ENCODE measurements at regions not wholly inside any gene's neighbourhood (a gene's known extent, or its start where the extent isn't known, plus 50 kb on each side); places are given as distances from the start of the nearest gene placed in this dataset.
"Not testable (repeated sequence)": the region's sequence is repeated elsewhere in the genome, so short reads cannot be mapped to it uniquely, and the experiment has no call there.

DNA sequence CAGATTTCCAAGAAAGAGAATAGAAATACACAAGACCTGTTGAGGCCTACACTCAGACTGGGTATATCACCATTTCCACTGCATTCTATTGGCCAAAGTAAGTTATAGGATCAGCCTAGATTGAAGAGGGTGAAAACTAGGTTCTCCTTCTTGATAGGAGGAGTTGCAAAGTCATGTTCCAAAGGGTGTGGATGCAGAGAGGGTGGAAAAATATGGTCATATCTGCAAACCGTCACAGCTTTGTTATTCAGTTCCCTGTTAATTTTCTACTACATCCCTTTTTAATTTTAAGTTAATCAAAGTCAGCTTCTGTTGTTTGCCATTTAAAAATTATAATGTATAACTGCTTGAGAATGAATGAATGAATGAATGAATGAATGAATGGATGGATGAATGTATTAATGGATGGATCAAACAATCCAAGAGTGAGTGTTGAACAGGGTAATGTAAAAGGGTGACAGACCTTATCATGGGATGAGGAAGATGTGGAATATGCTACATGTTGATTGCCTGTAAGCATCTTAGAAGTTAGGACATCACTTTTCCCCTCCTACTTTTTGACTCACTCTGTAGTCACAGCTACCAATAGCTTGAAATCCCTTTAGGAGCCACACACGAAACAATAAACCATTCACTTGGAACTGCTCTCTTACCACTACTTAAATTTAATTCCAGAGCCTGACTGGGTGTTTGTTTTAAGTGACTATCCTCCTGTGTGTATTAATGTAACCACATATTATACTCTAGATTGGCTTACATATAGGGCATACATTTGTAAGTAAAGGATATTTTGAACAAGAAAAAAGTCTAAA lies 121.5 kb downstream of the CCDC34 start:
- no peak for DNase-seq

DNA sequence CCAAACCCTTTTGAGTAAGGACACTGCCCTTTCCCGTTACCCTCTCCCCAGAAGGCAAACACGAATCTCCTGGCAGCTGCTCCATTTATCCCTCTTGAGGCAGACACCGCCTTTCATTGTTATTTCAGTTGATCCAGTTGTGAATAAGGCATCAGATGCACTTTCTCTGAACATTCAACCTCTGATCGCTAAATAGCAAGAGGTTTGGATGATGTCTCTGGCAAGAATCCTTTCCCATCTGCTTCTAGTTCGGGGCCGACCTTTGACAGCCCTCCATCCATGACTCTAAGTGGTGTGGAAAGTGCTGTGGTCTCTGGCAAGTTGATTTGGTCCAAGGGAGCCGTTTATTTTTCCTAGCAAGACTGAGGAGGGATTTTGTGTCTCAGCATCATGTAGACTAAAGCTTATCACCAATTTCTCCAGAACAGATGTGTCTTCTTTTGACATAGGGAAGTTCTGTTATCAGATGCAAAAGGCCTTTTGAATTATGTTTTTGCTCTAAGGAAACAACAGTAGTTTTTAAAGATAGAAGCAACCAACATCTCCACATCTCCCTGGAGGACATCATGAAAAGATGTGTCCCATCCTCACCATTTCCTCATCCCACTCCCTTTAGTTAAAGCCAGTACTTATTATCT lies 123.6 kb downstream of the CCDC34 start:
- no peak for DNase-seq

DNA sequence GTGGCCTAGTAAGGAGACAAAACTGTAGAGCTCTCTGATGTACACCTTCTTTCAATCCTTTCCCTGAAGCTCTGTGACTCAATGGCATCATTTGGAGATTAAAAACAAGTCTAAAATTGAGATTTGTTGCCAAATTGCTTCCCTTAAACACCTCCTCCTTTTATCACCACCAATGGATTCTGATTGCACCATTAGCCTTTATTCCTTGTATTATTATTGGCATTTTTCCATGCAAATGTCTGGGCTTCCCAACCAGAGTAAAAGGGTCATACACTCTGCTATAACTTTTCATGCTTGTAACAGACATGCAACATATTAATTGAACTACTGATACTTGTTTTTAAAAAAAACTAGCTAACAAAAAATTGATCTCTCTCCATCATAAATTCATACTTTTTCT lies 124.2 kb downstream of the CCDC34 start:
- no peak for DNase-seq

DNA sequence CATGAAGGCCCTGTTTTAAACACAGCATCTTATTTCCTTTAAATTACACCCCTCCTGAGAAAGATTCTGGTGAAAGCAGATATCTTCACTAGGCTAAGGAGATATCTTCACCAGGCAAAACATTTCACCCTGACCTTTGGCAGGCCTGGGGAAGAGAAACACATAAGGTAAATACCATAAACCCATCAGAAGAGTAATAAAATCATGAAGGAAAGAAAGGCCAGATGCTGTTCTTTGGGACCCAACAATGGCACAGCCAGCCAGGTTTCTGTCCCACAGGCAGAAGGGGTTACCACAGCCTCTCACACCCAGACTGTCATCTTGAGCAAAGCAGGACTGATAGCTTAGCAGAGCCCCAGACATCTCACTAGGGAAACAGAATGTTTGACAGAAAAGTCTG lies 125.4 kb downstream of the CCDC34 start:
- no peak for DNase-seq

DNA sequence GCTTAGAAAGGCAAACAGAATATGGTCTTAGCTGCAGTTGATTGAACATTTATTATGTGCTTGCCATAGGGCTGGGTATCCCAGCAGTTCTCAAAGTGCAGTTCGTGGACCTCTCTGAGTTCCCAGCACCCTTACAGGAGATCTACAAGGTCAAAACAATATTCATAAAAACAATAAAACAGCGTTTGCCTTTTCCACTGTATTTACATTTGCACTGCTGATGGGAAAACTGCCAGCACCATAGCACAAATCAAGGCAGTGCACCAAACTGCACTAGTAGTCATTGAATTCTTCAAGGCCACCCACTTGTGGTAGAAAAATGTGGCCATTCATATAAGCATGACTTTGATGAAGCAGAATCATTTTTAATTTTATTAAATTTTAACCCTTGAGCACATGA lies 128.1 kb downstream of the CCDC34 start:
- no peak for DNase-seq

DNA sequence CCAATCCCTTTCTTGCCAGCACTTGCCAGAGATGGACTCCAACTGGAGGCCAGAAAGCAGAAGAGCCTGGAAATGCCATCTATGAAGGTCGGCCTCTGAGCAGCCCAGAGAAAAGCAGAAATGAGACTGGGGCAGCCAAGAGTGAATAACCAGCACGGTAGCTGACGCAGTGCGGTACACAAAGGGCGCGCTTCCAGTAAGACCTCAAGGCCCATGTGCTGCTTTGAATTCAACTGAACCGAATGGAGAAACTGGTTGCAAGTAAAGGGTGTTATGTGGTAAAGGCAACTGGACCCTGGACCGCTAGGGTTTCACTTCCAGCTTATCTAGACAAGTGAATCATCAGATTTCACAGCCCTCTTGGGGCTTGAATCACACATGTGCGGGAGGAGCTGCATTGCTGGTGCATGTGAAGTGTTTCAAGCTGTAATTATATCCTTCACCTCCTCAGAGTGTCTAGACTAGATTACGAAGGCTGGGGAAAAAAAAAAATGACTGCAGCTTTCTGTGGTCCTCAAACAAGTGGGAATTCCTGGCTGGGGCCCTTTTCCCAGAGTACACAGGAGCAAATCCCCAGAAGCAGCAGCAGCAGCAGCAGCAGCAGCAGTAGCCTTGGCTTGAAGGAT lies 128.9 kb downstream of the CCDC34 start:
- DNase-seq = no peak

DNA sequence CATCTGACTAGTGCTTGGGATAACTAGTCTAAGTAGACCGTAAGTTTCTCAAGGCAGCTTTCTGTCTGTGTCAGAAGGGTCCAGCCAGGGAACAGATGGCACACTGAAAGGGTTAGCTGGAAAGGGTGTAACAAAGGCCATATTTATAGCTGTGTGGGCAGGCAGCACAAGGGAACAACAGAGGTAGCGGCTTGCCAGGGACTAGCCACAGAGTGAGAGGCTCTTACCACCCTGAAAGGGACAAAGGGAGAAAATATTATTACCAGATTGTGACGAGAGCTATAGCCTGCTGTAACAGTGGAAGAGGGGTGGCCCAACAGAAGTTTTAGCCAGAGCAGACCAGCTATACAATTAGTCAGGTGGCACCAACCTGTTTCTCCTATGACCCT lies 129.4 kb downstream of the CCDC34 start:
- DNase-seq = no peak

DNA sequence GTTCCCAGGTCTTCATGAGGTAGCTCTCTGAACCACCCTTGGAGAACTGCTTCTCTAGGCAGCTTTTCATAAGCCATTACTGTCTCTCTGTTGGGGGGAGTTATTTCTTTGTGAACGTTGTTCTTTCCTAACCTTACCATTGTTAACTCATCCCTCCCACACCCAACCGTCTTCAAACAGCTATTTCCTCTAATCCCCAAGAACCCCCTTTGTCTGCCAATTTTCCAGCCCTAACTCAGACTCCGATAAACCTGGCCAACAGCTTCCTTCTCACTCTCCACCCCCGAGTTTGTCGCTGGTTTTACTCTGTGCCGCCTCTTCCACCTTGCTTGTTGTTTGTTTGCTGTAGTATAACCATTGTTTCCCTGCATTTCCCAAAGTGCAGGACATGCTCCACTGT lies 131.5 kb downstream of the CCDC34 start:
- no peak for DNase-seq

DNA sequence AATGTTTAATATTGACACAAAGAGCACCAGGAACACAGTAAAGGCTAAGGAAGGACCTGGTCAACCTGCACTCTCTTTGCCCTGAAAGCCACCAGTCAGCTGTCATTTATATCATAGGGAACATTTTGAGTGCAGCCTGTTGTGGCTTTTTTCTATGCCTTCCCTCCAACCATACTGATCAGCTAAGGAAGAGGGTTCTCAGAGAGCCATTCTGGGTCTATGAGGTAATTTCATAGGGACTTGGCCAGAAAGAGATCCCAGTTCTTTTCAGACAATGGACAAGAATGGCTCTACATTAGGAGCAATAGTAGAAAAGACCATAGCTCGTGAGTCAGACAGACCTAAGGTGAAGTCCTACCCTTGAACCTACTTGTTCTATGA lies 132.8 kb downstream of the CCDC34 start:
- DNase-seq = no peak

DNA sequence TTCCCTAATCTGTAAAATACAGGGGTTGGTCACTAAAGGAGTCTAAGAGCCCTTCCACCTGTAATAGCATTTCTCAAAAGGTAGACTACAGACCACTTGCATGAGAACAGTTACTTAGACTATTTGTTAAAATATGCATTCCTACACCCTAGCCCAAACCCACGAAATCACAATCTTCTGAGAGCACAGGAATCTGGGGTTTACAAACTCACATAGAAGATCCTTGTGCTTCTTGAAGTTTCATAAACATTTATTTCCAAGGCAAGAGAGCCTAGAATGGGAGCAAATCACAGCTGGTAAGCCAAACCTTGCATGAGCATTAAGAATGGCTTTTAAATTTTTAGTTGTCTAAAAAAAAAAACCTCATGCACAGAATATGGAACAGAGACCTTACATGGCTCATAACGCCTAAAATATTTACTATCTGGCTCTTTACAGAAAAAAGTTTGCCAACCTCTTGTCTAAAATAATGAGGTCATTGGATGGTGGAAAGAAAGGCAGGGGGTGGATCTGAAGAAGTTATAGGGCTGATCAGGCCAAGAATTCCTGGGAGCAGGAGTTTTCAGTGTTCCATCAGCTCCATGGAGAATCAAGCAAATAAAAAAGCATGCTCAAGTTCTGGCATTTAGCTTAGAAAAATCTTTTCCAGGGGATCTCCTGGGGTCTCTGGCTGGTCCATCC lies 133.4 kb downstream of the CCDC34 start:
- DNase-seq = no peak

DNA sequence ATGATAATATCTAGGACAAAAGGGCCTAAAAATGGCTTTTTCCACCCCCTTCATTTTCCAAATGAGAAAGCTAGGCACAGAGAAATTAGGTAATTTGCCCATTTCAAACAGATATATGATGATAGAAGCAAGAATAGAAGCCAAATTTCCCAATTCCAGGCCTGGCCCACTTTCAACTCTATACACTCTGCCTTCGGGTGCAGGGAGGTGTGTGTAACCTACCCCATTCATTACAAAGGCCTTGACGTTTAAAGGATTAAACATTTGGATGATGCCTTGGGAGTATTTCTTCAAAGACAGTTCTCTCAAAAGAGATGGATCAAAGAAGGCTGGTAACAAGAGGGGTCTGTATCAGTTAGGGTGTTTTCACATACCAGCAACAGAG lies 134.1 kb downstream of the CCDC34 start:
- DNase-seq = no peak

DNA sequence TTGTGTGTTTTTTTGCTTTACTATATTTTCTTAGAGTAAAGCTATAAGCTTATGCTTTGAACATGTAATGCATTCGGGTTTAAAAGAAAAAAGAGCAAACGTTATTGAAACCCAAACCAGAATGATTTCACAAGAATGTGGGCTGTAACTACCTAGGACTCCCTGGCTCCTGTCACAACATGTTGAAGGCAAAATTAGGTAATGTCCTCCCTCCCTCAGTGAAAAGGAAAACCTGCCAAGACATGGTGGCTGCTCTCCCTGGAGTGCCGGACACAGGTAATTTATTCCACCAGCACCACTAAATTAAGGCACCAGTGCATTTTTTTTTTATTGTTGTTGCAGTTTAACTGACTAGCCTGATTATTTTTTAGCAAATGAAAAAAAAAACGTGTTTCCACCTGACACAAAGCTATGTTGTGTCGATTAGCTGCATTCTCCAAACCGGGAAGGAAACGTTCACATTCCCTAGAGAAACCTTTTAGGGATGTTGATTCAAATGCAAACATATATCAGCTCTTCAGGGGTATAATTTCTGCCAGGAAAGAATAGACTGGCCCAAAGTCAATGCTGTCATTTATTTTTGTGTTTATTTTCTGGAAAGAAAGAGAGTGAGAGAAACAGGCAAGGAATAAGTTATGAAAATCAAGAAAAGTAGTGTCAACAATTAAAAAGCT lies 134.6 kb downstream of the CCDC34 start:
- DNase-seq = no peak

DNA sequence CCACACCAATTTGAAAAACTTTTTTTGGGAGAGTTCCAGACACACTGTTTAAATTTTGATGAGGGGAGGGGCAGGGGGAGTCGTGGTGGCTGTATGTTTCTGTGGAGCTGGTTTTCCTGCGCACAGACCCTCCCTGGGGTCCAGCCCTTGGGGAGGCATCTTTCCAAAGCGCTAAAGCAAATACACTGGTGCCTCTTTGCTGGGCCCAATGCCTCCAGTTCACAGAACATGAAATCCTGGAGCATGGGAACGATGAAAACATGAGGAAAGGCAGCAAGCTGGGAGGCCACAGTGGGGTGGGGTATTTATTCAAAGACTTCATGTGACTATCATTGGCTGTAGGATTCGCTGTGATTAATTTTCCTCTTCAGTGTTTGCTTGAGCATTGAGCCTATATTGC lies 135.3 kb downstream of the CCDC34 start:
- no peak for DNase-seq

DNA sequence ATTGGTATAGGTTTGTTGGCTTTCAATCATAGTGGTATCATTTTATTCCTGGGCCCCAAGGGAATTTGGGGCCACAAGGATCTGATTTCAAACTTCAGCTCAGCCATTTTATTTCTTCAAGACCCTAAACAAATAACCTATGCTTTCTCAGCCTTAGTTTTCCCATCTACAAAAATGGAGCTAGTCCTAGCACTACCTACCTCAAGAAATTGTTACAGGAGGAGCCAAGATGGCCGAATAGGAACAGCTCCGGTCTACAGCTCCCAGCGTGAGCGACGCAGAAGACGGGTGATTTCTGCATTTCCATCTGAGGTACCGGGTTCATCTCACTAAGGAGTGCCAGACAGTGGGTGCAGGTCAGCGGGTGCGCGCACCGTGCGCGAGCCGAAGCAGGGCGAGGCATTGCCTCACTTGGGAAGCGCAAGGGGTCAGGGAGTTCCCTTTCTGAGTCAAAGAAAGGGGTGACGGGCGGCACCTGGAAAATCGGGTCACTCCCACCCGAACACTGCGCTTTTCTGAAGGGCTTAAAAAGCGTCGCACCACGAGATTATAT lies 143.5 kb downstream of the CCDC34 start:
- not testable (repeated sequence) for DNase-seq

DNA sequence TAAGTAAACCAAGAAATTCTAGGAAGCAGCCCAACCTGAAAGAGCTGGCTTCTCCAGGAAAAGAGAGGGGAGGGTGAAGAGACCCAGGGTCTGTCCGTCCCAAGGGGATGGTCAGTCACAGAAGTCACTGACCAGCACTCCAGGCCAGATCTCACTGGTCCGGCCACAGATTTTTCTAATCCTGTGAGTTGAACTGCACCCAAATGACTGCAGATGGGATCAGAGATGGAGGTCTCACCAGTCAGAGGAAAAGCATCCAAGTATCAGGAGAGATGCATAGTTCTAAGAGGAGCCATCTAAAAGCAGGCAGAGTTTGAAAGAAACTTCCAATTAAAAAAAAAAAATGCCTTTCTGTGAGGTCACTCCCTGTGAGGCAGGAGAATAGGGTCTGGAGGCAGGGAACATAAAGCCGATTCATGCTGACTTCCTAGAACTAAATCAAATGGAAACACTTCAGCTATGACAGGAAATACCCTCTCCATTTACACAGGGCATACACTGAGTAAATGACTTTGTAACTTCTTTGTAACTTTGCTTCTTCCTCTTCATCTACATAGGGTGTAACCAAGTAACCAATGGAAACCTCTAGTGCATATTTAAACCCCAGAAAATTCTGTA lies 144.5 kb downstream of the CCDC34 start:
- no peak for DNase-seq

DNA sequence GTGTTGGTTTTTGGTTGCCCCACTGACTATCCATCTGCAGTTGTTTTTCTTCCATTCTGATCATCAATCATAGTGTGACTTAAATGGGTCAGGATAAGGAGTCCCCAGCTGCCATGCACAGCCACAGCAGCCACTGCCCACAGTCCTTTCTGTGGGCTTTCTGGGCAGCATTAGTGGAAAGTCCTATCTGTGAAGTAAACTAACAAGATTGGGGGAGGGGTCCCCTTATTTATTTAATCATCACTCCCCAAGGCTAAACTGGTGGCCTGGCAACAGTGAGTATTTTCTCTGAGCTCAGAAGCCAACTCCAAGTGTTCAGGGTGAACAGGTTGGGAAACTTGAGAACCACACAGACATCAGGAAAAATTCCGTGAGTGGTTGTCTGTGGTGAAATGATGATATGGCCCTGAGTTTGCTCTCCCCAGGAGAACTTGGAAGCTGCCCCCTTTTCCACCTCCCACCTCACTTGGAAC lies 145.0 kb downstream of the CCDC34 start:
- DNase-seq = no peak

DNA sequence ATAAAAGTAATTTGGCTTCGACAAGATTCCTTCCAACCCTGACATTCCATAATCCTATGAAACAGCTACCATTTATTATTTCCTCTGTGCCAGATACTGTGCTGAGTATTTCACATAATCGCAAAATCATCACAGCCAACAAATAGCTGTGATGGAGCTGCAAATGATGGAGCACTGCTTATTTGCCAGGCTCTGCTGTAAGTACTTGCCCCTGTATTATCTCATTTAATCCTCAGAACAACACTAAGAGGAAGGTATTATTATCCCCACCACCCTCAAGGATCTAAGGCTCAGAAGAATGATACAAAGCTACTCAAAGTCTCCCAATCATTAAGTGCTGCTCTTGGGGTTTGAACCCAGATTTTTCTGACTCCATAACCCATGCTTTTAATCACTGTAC lies 145.5 kb downstream of the CCDC34 start:
- DNase-seq = no peak

DNA sequence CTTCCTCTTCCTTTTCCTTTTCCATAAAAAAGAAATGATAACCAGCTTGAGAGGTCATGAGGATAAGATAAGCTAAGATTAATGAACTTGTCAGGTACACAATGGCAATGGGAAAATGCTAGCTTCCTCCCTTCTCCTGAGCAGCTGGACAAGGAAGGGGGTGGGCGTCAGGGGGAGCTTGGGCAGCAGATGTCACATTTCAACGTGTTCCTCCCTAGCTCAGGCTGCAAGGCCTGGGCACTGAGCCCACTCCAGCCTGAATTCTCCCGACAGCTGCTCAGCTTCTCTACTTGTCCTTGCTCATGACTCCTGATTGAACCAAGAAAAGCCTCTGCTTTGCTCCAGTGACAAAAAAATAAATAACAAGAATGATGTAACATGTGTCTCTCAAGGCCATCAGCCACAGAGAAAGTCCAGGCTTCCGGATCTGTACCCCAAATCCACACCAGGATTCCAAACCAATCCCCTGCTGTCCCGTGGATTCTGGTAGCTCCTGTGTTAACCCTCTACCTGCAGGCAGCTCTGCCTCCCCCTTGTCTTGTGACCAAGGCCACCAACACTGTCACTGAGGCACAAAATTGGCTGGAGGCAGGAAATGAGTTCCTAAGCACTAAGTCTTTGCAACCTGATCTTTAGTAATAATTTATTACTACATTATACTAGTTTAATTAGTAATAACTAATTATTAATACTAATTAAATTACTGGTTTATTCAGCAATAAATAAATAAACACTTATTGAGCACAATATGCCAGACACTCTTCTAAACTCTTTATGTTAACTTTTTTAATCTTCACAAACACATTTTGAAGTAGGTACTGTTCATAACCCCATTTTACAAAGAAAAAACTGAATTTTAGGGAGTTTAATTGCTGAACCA lies 146.5 kb downstream of the CCDC34 start:
- DNase-seq = no peak

DNA sequence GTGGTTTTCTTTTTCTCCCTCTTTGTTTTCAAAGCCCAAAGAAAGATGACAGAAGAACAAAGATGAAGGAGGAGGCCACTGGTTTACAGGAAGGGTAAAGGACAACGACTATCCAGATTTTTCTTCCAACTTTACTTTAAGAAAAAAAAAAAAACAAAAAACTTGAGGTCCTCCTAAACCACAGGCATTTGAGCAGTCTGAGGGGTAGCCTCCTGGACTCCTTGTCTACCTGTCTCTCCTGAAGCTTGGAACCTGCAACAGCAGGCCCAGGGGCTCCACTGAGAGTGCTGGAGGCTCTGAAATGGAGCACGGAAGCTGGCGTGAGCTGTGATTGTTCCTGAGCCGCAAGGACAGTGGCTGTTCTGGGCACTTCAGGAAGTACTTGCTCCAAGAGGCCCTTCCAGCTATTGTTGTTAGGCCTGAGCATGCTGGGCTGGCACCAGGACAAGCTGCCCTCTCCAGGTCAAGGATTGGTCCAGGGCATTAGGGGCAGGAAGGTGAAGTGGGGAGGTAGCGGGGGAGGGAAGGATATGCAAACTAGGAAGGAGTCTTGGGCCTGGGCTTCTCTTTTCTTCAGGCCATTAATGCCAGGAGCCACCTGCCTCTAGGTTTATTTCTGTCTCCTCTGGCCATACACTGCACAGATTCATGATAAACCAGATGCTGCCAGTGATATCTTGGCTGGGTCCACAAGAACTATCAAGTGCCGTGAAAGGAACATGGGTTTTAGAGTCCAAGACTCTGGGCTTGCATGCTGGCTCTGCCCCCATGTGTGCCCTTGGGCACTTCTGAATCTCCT lies 147.3 kb downstream of the CCDC34 start:
- DNase-seq = no peak

DNA sequence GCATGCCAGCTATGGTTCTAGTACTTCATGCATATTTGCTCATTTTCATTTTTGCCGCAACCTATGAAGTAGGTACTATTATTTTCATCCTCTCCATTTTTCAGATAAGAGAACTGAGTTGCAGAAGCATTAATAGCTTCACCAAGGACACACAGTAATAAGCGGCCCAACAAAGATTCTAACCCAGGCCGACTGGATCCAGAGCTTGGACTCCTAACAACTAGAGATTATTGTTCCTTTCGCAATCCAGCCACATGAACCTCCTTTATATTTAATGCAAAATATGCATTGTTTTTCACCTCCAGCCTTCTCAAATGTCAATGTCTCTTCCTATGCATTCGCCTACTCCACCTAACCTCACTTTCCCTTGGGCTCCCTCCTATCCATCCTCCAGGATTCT lies 148.3 kb downstream of the CCDC34 start:
- no peak for DNase-seq
